Posterior cingulate gyrus (tissue), 11 donors: ENCODE measurements at regions not wholly inside any gene's neighbourhood (a gene's known extent, or its start where the extent isn't known, plus 50 kb on each side); places are given as distances from the start of the nearest gene placed in this dataset.
A peak's percentile ranks its signal among the peaks of the same experiment; 100 is the strongest.
"Not testable (repeated sequence)": the region's sequence is repeated elsewhere in the genome, so short reads cannot be mapped to it uniquely, and the experiment has no call there.

Experiments used
- DNase-seq, 10 donors: peaks; one replicate each; pipeline versions ENCODE4 v3.0.0 to v3.0.0-alpha.2; 2020 to 2021; ENCODE audit warnings: mixed read lengths in 3 of 10
- intact Hi-C: fragments of 100-400 bp; cut with DNase I; formaldehyde crosslinking; loops from one replicate; pipeline ENCODE4 v1.15.1; 2023

DNA sequence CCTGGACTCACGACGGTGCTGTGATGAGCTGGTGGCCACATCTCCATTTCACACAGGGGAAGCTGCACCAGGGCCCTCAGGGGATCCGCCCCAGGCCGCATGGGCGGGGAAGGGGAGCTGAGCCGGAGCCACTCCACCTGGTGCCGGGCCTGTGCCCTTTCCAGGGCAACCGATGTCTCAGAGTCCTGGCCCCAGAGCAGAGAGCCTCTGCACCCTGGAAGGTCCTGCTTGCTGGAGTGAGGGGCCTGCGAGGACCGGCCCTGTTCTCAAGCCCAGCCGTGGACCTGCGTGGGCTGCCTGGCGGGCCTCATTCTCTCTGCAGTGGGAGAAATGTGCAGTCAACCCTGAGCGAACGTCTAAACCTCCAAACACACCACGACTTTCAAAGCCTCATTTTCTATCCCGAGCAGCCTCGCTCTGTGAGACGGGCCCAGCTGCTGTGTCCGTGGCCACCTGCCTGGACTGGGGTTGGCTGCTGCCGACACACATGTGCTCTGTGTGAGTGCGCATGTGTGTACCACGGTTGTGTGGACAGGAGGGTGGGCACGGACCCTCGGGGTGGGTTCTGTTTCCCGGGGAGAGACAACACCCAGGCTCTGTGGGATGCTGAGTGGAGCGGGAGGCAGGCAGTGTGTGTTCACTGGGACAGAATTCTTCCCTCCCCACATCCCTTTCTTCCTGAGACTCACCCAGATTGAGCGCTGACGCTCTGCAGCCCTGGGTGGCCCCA, 163.5 kb downstream of the KIF26A start:
- intact Hi-C loops: no loop called here
- DNase-seq: peak in 5 of 10 donors; percentile 3 to 79 (median 46)

- intact Hi-C loops: no loop called here
- peak in 5 of 10 donors; percentile 1 to 65 (median 54) for DNase-seq
Measured at GRCh38 chr14:104302794-104303405, 164.5 kb downstream of the KIF26A start.

- DNase-seq: peak in 4 of 10 donors; percentile 13 to 73 (median 64)
- intact Hi-C loops: no loop called here
Measured at GRCh38 chr14:104303705-104304425, 165.5 kb downstream of the KIF26A start.

- intact Hi-C loops: no loop called here
- peak in 5 of 10 donors; percentile 0 to 63 (median 39) for DNase-seq
Measured at GRCh38 chr14:104304451-104305351, 166.3 kb downstream of the KIF26A start.

- peak in 5 of 10 donors; percentile 4 to 80 (median 47) for DNase-seq
- intact Hi-C loops: no loop called here
Measured at GRCh38 chr14:104305511-104306449, 167.4 kb downstream of the KIF26A start.

GRCh38 chr14:104306450-104307040, 168.2 kb downstream of the KIF26A start:
- intact Hi-C loops: no loop called here
- DNase-seq: peak in 4 of 10 donors; percentile 16 to 63 (median 50)

DNA sequence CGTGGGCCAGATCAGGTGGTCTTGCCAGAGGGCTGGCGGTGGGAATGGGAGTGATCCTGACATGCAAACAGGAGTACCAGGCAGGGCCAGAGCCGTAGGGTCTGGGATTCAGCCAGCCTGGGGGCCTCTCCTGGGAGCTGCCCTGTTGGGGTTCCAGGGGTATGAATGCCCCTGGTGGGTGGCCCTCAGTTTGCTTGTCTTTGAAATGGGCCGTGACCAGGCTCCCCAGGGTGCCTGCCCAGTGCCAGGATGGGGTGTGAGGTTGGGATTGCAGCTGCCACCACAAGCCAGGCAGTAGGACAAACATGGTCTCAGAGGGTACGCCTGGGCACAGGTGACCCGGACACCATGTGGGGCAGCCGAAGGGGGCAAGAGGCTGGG, 168.8 kb downstream of the KIF26A start:
- DNase-seq: peak in 2 of 10 donors; percentile 48 to 57
- intact Hi-C loops: no loop called here

DNA sequence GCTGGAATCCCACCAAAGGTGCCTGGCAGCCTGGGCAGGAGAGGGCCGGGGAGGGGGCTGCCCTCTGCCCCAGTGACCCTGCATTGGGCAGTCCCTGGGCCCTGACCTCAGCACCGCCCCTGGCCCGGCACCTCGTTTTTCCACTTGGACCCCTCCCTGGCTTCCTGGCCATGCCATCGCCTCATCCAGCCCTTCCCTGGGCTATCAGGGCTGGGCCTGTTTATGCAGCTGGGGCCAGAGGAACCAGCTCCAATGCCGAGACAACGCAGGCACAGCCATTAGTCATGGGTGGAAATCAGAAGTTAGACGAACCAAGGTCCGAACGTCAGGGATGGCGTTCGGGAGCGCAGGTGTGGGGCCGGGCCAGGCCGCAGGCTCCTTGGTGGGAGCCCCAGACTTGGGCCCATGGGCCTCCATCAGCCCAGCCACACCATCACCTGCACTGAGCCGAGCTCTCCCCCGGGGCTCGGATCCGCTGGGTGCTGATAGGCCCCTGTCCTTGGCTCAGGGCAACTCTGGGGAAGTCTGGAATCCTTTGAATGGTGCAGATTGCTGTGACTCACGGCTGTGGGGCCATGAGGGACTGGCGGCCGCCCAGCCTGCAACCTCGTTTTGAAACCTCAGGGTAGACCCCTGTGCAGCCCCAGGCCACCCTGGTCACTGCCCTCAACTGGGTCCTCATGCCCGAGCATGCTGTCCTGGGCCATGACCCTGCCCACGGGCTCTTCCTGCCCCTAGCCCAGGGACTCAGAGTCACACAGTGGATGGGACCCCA, 169.4 kb downstream of the KIF26A start:
- peak in 3 of 10 donors; percentile 48 to 78 (median 60) for DNase-seq
- intact Hi-C loops: no loop called here

- DNase-seq, intact Hi-C loops: not testable (repeated sequence)
Measured at GRCh38 chr14:104308534-104308933, 170.1 kb downstream of the KIF26A start.

DNA sequence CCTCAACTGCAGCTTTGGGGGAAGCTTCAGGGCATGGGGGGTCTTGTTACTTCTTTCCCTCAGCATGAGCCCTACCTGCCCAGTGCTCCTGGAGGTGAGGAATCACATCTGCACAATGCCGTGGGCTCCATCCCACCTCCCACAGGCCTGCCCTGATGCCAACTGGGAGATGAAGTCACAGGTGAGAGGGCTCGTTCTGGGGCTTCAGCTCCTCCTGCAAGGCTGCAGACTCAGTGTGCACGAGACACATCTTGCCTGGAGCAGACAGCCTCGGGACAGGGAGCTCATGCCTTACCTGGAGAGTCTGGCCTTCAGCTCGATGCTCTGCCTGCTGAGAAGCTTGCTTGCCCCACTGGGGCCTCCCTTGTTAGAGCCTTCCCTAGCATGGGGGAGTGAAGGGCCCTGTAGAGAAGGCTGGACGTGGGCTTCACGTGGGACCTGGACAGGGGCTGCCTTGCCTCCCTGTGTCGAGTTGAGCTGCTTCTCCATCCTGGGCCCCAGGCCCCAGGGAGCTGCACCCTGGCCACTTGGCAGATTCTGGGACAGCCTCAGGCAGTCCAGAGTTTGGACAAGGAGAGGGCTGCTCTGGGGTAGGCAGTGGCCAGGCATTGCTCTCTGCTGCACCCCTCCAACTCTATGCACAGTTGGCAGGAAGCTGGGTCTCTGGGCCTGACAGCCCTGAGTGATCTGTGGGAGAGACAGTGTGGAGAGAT, 171.4 kb downstream of the KIF26A start:
- DNase-seq: peak in 3 of 10 donors; percentile 20 to 63 (median 50)
- intact Hi-C loops: no loop called here

DNA sequence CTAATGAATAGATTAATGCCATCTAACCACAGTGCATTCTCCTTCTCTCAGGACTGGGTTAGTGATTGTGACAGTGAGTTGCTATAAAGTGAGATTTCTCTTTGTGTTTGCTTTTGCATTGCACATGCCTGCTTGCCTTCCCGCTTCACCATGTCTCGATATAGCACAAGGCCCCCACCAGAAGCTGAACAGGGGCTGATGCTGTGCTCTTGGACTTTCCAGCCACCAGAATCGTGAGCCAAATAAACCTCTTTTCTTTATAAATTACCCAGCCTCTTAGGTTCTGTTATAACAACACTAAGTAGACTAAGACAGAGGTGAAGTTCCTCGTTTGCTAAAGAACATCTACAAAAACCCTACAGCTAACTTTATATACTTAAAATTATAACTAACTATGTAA, 173.0 kb downstream of the KIF26A start:
- no peak for DNase-seq
- intact Hi-C loops: no loop called here

GRCh38 chr14:104313674-104314073, 175.3 kb downstream of the KIF26A start:
- intact Hi-C loops: no loop called here
- DNase-seq: peak in 1 of 10 donors; percentile 51

GRCh38 chr14:104314251-104314941, 176.0 kb downstream of the KIF26A start:
- peak in 3 of 10 donors; percentile 23 to 76 (median 48) for DNase-seq
- intact Hi-C loops: no loop called here

DNA sequence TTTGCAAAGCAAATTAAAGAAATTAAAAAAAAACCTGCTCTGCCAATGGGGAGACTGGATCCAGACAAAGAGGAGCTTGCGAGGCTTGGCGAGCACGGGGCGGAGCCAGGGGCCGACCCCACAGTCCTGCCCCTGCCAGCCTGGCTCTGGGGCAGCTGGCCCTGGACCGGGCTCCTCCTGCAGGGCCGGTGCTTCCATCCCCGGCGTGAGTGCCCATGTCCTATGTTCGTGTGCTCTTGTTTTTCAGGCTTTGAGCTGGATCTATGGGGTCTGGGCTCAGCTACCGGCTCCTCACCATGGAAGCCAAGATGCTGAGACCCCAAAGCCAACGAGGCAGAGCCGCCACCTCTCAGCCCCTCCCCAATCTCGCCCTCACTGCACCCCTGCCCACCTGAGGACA, 176.8 kb downstream of the KIF26A start:
- intact Hi-C loops: no loop called here
- peak in 1 of 10 donors; percentile 51 for DNase-seq

- no peak for DNase-seq
- intact Hi-C loops: no loop called here
Measured at GRCh38 chr14:104315625-104316024, 177.2 kb downstream of the KIF26A start.

DNA sequence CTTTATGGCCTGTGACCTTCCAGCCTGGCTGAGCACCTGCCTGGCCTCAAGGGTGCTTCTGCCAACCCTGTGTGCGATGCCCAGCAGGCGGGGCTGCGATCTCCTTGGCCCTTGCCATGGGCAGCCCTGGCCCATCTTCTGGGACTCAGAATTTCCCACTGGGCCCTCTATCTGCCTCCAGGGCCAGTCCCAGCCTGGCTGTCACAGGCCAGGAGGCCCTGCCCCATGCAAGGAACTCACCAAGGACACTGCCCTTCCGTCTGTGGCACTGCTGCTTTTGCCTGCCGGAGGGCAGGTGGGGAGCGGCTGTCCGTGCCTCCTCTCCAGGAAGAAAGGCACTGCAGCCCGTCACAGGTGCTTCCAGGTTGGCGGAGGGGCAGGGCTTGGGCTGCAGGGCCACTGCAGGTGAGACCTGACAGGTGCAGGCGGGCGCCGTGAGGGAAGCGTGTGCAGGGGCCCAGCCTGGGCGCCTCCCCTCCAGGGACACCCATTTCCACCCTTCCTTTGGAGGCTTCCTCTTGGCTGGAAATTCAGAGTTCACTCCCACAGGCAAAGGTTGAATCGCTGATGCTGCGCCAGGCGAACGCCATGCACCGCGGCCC, 177.8 kb downstream of the KIF26A start:
- DNase-seq: peak in 3 of 10 donors; percentile 23 to 67 (median 59)
- intact Hi-C loops: no loop called here
